ENCODE measurements at regions not wholly inside any gene's neighbourhood (a gene's known extent, or its start where the extent isn't known, plus 50 kb on each side); places are given as distances from the start of the nearest gene placed in this dataset.

- Mint-ChIP-seq H3K4me1 (ENCODE audit: low read depth) (no peaks in the 10 kb centered on the region), H3K9me3 (no peaks in the 10 kb centered on the region), H3K27ac (no peak overlapping the region), H3K36me3 (ENCODE audit: low read depth) (no peaks in the 10 kb centered on the region), H3K27me3 (ENCODE audit: insufficient read depth) (peaks cover 2% of the 10 kb centered on the region), H3K4me3 (no peak overlapping the region)
- intact Hi-C loops (cut with micrococcal nuclease): no loop called here
- no peak for DNase-seq (ENCODE audit: low spot score)
Observed at GRCh38 chr1:243996223-243996622, 54.9 kb upstream of the ZBTB18 start.

- no peaks in the 10 kb centered on the region for H3K4me1 Mint-ChIP-seq (ENCODE audit: low read depth)
- no peak for DNase-seq (ENCODE audit: low spot score)
Observed at GRCh38 chr1:243991650-243992049, 59.4 kb upstream of the ZBTB18 start.

DNA sequence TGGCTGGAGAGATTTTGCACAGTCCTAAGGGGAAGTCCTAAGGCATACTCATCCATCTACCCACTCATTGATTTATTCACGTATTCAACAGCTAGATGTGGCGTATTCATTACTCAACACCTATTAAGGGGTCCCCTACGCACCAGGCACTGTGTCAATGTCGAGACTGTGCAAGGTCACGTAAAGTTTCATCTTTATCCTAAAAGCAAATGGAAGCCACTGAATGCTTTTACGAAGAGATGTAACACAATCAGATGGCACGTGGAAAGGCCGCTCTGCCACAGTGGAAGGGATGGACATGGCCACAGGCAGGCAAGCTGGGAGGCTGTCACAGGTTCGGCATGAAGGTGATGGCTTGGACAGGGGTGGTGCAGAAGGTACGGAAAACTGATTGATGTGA, 66.3 kb upstream of the ZBTB18 start:
- Mint-ChIP-seq H3K4me1 (ENCODE audit: low read depth) (no peaks in the 10 kb centered on the region), H3K9me3 (no peaks in the 10 kb centered on the region), H3K27ac (no peak overlapping the region), H3K27me3 (ENCODE audit: insufficient read depth) (no peaks in the 10 kb centered on the region), H3K4me3 (no peak overlapping the region), H3K36me3 (ENCODE audit: low read depth) (no peaks in the 10 kb centered on the region)
- intact Hi-C loops (cut with micrococcal nuclease): loop anchor here (10.0 kb wide), 1 partner anchor 290 kb away; no protein-coding TSS in a partner anchor
- DNase-seq (ENCODE audit: low spot score): no peak

More at GRCh38 chr1:243991650-243992049, 59.4 kb upstream of the ZBTB18 start:
- no peak overlapping the region for H3K27ac Mint-ChIP-seq
- no peak overlapping the region for H3K4me3 Mint-ChIP-seq
- peaks cover 2% of the 10 kb centered on the region for H3K27me3 Mint-ChIP-seq (ENCODE audit: insufficient read depth)
- no peaks in the 10 kb centered on the region for H3K9me3 Mint-ChIP-seq
- H3K36me3 Mint-ChIP-seq (ENCODE audit: low read depth): no peaks in the 10 kb centered on the region
- intact Hi-C loops (cut with micrococcal nuclease): no loop called here

DNA sequence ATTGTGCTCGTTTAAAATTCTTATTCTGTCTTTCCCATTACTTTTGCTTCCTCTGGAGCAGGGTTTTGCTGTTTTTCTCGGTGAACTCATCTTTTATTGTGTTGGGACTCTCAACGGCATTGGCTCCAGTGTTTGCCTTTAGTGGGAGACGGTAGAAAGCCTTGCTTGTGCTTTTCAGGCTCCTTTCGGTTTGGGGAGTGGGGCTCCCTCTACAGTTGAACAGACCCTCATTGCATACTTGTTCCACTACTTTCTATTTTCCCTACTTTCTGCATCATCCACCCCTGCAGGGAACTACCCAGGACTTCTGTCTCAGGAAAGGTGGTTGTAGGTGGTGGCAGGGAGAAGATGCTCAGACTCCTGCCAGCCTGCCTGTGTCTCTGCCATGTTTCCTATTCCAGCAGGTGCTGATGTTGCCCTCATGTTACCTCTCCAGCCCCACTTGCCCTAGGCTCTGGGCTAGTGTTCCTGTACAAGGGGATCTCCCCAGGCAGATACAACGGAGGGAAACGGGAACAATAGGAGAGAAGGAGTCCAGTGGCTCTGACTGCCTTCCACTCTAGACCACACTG, 68.5 kb upstream of the ZBTB18 start:
- Mint-ChIP-seq H3K4me1 (ENCODE audit: low read depth) (no peaks in the 10 kb centered on the region), H3K9me3 (no peaks in the 10 kb centered on the region), H3K27ac (no peak overlapping the region), H3K27me3 (ENCODE audit: insufficient read depth) (no peaks in the 10 kb centered on the region), H3K4me3 (no peak overlapping the region), H3K36me3 (ENCODE audit: low read depth) (no peaks in the 10 kb centered on the region)
- no peak for DNase-seq (ENCODE audit: low spot score)
- intact Hi-C loops (cut with micrococcal nuclease): loop anchor here (10.0 kb wide), 1 partner anchor 292 kb away; no protein-coding TSS in a partner anchor

GRCh38 chr1:243980471-243980870, 70.6 kb upstream of the ZBTB18 start:
- no peak for DNase-seq (ENCODE audit: low spot score)
- Mint-ChIP-seq H3K36me3 (ENCODE audit: low read depth) (no peaks in the 10 kb centered on the region), H3K4me3 (no peak overlapping the region), H3K27ac (no peak overlapping the region), H3K27me3 (ENCODE audit: insufficient read depth) (no peaks in the 10 kb centered on the region), H3K4me1 (ENCODE audit: low read depth) (no peaks in the 10 kb centered on the region), H3K9me3 (no peaks in the 10 kb centered on the region)
- intact Hi-C loops (cut with micrococcal nuclease): loop anchor here (10.0 kb wide), 1 partner anchor 294 kb away; no protein-coding TSS in a partner anchor

GRCh38 chr1:243980071-243980470, 71.0 kb upstream of the ZBTB18 start:
- no peaks in the 10 kb centered on the region for H3K4me1 Mint-ChIP-seq (ENCODE audit: low read depth)
- H3K27me3 Mint-ChIP-seq (ENCODE audit: insufficient read depth): no peaks in the 10 kb centered on the region
- no peak overlapping the region for H3K4me3 Mint-ChIP-seq
- H3K27ac Mint-ChIP-seq: no peak overlapping the region
- intact Hi-C loops (cut with micrococcal nuclease): loop anchor here (10.0 kb wide), 1 partner anchor 295 kb away; no protein-coding TSS in a partner anchor
- H3K36me3 Mint-ChIP-seq (ENCODE audit: low read depth): no peaks in the 10 kb centered on the region
- DNase-seq (ENCODE audit: low spot score): no peak
- no peaks in the 10 kb centered on the region for H3K9me3 Mint-ChIP-seq

DNA sequence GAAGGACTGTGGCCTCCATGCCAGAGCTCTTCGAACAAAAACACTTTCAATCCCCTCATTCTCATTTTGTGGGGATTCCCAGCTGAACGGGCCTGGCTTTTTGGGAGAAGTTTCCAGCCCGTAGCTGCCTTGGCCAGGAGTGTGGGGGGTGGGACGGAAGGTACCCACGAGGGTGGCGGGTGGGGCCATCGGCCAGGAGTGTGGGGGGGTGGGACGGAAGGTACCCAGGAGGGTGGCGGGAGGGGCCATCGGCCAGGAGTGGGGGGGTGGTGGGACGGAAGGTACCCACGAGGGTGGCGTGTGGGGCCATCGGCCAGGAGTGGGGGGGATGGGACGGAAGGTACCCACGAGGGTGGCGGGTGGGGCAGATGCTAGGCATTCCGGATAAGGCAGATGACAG, 71.7 kb upstream of the ZBTB18 start:
- Mint-ChIP-seq H3K4me3 (no peak overlapping the region), H3K36me3 (ENCODE audit: low read depth) (no peaks in the 10 kb centered on the region)

GRCh38 chr1:243977094-243977493, 74.0 kb upstream of the ZBTB18 start:
- DNase-seq (ENCODE audit: low spot score): no peak
- Mint-ChIP-seq H3K4me3 (no peak overlapping the region), H3K9me3 (no peaks in the 10 kb centered on the region), H3K4me1 (ENCODE audit: low read depth) (no peaks in the 10 kb centered on the region), H3K27ac (no peak overlapping the region), H3K27me3 (ENCODE audit: insufficient read depth) (no peaks in the 10 kb centered on the region), H3K36me3 (ENCODE audit: low read depth) (no peaks in the 10 kb centered on the region)
- intact Hi-C loops (cut with micrococcal nuclease): no loop called here

More for the DNA sequence above, 71.7 kb upstream of the ZBTB18 start:
- Mint-ChIP-seq H3K27me3 (ENCODE audit: insufficient read depth) (no peaks in the 10 kb centered on the region), H3K9me3 (no peaks in the 10 kb centered on the region), H3K27ac (no peak overlapping the region), H3K4me1 (ENCODE audit: low read depth) (no peaks in the 10 kb centered on the region)
- DNase-seq (ENCODE audit: low spot score): no peak
- intact Hi-C loops (cut with micrococcal nuclease): no loop called here

GRCh38 chr1:243974451-243975292, 76.4 kb upstream of the ZBTB18 start:
- Mint-ChIP-seq H3K9me3 (no peaks in the 10 kb centered on the region), H3K27ac (no peak overlapping the region), H3K4me3 (no peak overlapping the region), H3K27me3 (ENCODE audit: insufficient read depth) (peaks cover 1% of the 10 kb centered on the region), H3K36me3 (ENCODE audit: low read depth) (no peaks in the 10 kb centered on the region), H3K4me1 (ENCODE audit: low read depth) (no peaks in the 10 kb centered on the region)
- no peak for DNase-seq (ENCODE audit: low spot score)
- intact Hi-C loops (cut with micrococcal nuclease): no loop called here

- H3K4me3 Mint-ChIP-seq: no peak overlapping the region
- no peaks in the 10 kb centered on the region for H3K4me1 Mint-ChIP-seq (ENCODE audit: low read depth)
- no peak overlapping the region for H3K27ac Mint-ChIP-seq
- no peaks in the 10 kb centered on the region for H3K9me3 Mint-ChIP-seq
- H3K36me3 Mint-ChIP-seq (ENCODE audit: low read depth): no peaks in the 10 kb centered on the region
- DNase-seq (ENCODE audit: low spot score): no peak
- peaks cover 4% of the 10 kb centered on the region for H3K27me3 Mint-ChIP-seq (ENCODE audit: insufficient read depth)
- intact Hi-C loops (cut with micrococcal nuclease): no loop called here
Observed at GRCh38 chr1:243973169-243973568, 77.9 kb upstream of the ZBTB18 start.

- H3K4me1 Mint-ChIP-seq (ENCODE audit: low read depth): no peaks in the 10 kb centered on the region
- H3K4me3 Mint-ChIP-seq: no peak overlapping the region
- H3K9me3 Mint-ChIP-seq: no peaks in the 10 kb centered on the region
- H3K36me3 Mint-ChIP-seq (ENCODE audit: low read depth): no peaks in the 10 kb centered on the region
- intact Hi-C loops (cut with micrococcal nuclease): no loop called here
- no peak for DNase-seq (ENCODE audit: low spot score)
- H3K27me3 Mint-ChIP-seq (ENCODE audit: insufficient read depth): peaks cover 8% of the 10 kb centered on the region
- no peak overlapping the region for H3K27ac Mint-ChIP-seq
Observed at GRCh38 chr1:243970077-243970476, 81.0 kb upstream of the ZBTB18 start.

DNA sequence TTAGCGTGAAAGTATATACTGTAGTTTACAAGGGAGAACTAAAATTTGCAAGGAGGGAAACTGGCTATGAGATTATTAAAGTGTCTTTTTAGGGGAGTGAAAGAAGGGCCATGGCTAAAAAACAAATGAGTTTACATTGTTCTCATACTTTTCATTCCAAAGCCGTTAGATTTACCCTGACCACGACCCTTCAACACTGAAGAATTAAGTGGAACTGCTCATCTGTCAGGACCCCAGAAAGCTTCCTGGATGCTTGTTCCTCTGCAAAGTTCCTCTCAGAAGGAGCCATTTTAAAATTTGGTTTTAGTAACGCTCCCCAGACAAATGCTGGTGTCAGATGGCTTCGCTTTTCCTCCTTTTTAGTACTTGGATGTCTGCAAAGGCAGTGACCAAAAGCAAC, 82.7 kb upstream of the ZBTB18 start:
- peaks cover 8% of the 10 kb centered on the region for H3K27me3 Mint-ChIP-seq (ENCODE audit: insufficient read depth)
- DNase-seq (ENCODE audit: low spot score): no peak
- no peak overlapping the region for H3K27ac Mint-ChIP-seq
- no peaks in the 10 kb centered on the region for H3K36me3 Mint-ChIP-seq (ENCODE audit: low read depth)
- intact Hi-C loops (cut with micrococcal nuclease): no loop called here
- no peaks in the 10 kb centered on the region for H3K9me3 Mint-ChIP-seq
- H3K4me1 Mint-ChIP-seq (ENCODE audit: low read depth): no peaks in the 10 kb centered on the region
- no peak overlapping the region for H3K4me3 Mint-ChIP-seq

DNA sequence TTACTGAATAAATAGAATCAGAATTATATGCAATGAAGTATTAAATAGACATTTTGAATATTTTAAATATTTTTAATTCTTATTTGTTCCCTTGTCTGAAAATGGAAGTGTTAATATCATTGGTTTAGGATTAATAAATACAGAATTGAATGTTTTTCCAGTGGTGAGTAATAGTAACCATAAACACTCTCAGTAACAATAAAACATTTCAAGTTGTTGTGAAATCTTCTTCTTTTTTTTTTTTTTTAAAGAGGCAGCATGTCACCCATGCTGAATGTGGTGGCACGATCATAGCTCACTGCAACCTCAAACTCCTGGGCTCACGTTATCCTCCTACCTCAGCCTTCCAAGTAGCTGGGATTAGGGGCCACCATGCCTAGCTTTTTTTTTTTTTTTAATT, 86.2 kb upstream of the ZBTB18 start:
- Mint-ChIP-seq H3K9me3 (no peaks in the 10 kb centered on the region), H3K27me3 (ENCODE audit: insufficient read depth) (peaks cover 8% of the 10 kb centered on the region), H3K4me3 (no peak overlapping the region), H3K36me3 (ENCODE audit: low read depth) (no peaks in the 10 kb centered on the region), H3K4me1 (ENCODE audit: low read depth) (no peaks in the 10 kb centered on the region), H3K27ac (no peak overlapping the region)
- no peak for DNase-seq (ENCODE audit: low spot score)
- intact Hi-C loops (cut with micrococcal nuclease): no loop called here
